ENCODE measurements at regions not wholly inside any gene's neighbourhood (a gene's known extent, or its start where the extent isn't known, plus 50 kb on each side); places are given as distances from the start of the nearest gene placed in this dataset.

DNA sequence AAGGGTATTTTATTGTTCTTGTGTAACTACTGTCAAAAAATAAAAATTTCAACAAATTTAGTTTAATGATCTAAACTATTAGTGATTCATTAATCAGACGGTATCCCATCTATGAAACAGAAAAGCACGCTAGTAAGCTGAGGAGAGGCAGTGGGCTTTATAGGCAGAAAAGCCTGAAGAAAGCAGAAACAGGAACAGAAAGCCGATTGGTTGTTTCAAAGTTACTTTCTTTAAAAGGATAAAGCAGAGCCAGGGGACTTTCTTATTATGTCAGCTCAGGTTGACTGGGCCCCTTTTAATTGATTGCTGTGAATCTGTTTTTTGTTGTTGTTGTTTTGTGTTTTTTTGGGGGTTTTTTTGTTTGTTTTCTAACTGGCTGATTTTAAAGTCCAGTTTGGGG is 105.5 kb downstream of the TES start (continued):
- TF ChIP-seq TOE1 (IDR thresholded peaks at IDR 0.05; ENCODE audit: borderline replicate concordance) = no peak
- TF ChIP-seq TOE1 (CRISPR knock-in tag; IDR thresholded peaks at IDR 0.05; ENCODE audit: borderline replicate concordance, low read depth) = no peak
- TF ChIP-seq CBX3 (IDR thresholded peaks at IDR 0.05; ENCODE audit: borderline replicate concordance in 1 of 2, low read length in 2 of 2) = no peak
- TF ChIP-seq SMARCE1 (IDR thresholded peaks at IDR 0.05) = no peak
- no peak for TF ChIP-seq SRSF7 (optimal IDR thresholded peaks at IDR 0.05; ENCODE audit: low read depth, low read length)

DNA sequence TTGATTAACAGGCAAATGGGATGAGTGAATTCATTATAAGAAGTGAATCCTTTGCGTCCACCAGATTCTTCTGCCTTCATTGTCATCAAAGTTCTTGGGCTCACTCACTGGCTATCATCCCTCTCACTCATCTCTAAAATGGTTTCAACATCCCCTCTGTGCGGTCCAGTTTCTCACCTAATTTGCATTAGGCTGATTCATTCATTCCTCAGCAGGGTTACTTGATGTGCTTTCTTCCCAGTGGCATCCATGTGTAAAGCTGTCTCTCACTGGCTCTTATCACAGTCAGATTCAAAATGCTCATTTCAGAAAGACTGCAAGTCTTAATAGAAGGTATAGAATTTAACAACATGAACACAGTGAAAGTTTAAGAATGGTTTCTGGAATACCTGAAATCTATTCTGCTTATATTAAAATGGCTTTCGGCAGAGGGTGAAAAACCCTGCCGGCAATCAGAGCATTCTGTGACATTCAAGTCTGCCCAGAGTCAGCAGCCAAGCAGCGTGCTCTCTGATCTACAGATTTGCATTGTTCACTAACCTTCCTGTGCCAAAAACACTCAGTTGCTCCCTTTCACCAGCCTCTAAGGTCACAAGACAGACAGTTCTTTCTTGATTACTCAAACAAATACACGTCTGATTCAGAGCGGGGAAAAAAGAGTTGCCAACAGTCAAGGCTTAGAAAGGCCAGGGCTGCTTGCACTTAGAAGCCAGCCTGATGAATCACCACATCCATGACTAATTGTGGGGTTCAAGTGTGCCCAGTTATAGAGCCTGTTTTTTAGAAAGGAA is 106.7 kb downstream of the TES start:
- ChIA-PET POLR2A (interaction anchor here (0.7 kb wide), 1 partner anchor 85 kb away, joined by 3 read pairs; no protein-coding TSS in a partner anchor), CTCF (ENCODE audit: low intra/inter-chr PET ratio) (no interaction called here)
- Histone ChIP-seq H4K20me1 (replicated peaks; ENCODE audit: control insufficient read depth, insufficient read depth, low read length) (no peaks in the 10 kb centered on the region), H3K27me3 (ENCODE audit: control insufficient read depth in 2 of 2, insufficient read depth in 2 of 2, low read length in 2 of 2) (peaks cover 5 to 9% of the 10 kb centered on the region in 2 experiments; a peak in 2 of 5 replicates), H3K4me3 (no peak overlapping the region), H3K36me3 (ENCODE audit: control insufficient read depth, insufficient read depth, low read length) (no peaks in the 10 kb centered on the region), H3K4me2 (ENCODE audit: insufficient read depth, low read length) (no peak overlapping the region), H3K9me1 (ENCODE audit: control insufficient read depth, insufficient read depth, low read length) (no peaks in the 10 kb centered on the region), H3K4me1 (replicated peaks in 1 of 2; ENCODE audit: control insufficient read depth in 2 of 2, insufficient read depth in 2 of 2, low read length in 2 of 2) (no peaks in the 10 kb centered on the region), H3K9ac (ENCODE audit: insufficient read depth in 1 of 2, low read depth in 2 of 2, low read length in 2 of 2) (no peak overlapping the region), H3K27ac (ENCODE audit: extremely low read depth, low read depth, low read length) (no peak overlapping the region), H2AFZ (ENCODE audit: low read depth, low read length) (no peak overlapping the region), H3K79me2 (ENCODE audit: control insufficient read depth, insufficient read depth, low read length) (no peaks in the 10 kb centered on the region), H3K9me3 (replicated peaks; ENCODE audit: control insufficient read depth, insufficient read depth, low read depth, low read length) (no peaks in the 10 kb centered on the region)
- WGBS (ENCODE audit: insufficient coverage, low coverage, missing lambda C conversion rate) = 12% methylated on average over 7 of the region's 7 CpGs
- in situ Hi-C loops (cut with MboI) = no loop called here
- ATAC-seq = no peak
- TF ChIP-seq, protein P1, sequence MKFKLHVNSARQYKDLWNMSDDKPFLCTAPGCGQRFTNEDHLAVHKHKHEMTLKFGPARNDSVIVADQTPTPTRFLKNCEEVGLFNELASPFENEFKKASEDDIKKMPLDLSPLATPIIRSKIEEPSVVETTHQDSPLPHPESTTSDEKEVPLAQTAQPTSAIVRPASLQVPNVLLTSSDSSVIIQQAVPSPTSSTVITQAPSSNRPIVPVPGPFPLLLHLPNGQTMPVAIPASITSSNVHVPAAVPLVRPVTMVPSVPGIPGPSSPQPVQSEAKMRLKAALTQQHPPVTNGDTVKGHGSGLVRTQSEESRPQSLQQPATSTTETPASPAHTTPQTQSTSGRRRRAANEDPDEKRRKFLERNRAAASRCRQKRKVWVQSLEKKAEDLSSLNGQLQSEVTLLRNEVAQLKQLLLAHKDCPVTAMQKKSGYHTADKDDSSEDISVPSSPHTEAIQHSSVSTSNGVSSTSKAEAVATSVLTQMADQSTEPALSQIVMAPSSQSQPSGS (CRISPR knock-in tag; IDR thresholded peaks at IDR 0.05) = no peak
- TF ChIP-seq RBM17 (IDR thresholded peaks at IDR 0.05; ENCODE audit: borderline replicate concordance, low read depth, low read length) = no peak
- no peak for TF ChIP-seq ZBTB17 (CRISPR knock-in tag; IDR thresholded peaks at IDR 0.05)
- TF ChIP-seq ZNF586 (CRISPR knock-in tag; conservative IDR thresholded peaks at IDR 0.05) = no peak
- TF ChIP-seq ZKSCAN3 (CRISPR knock-in tag; IDR thresholded peaks at IDR 0.05) = no peak
- TF ChIP-seq BDP1 (IDR thresholded peaks at IDR 0.05; ENCODE audit: insufficient read depth, insufficient read length) = no peak
- TF ChIP-seq ELF4 (CRISPR knock-in tag; IDR thresholded peaks at IDR 0.05) = no peak
- TF ChIP-seq ZFP30 (CRISPR knock-in tag; IDR thresholded peaks at IDR 0.05; ENCODE audit: borderline replicate concordance) = no peak
- no peak for TF ChIP-seq FIP1L1 (IDR thresholded peaks at IDR 0.05; ENCODE audit: low read depth, low read length, poor library complexity, severe bottlenecking)
- TF ChIP-seq TGIF2 (CRISPR knock-in tag; IDR thresholded peaks at IDR 0.05) = no peak
- no peak for TF ChIP-seq EHMT2 (IDR thresholded peaks at IDR 0.05)
- no peak for TF ChIP-seq RAD21 (CRISPR knock-in tag; conservative IDR thresholded peaks at IDR 0.05 in 1 of 2, IDR thresholded peaks at IDR 0.05 in 1 of 2)
- TF ChIP-seq KHSRP (IDR thresholded peaks at IDR 0.05) = no peak
- no peak for TF ChIP-seq STAT5A (IDR thresholded peaks at IDR 0.05; ENCODE audit: borderline replicate concordance, low read length)
- no peak for TF ChIP-seq ZNF12 (CRISPR knock-in tag; IDR thresholded peaks at IDR 0.05)
- no peak for TF ChIP-seq FOXA3 (CRISPR knock-in tag; conservative IDR thresholded peaks at IDR 0.05 in 1 of 2, IDR thresholded peaks at IDR 0.05 in 1 of 2)
- TF ChIP-seq BCL6 (CRISPR knock-in tag; IDR thresholded peaks at IDR 0.05) = no peak
- no peak for TF ChIP-seq RFX7 (CRISPR knock-in tag; IDR thresholded peaks at IDR 0.05)
- DNase-seq (ENCODE audit: extremely low read depth in 1 of 4, low spot score in 3 of 4) = no peak
- intact Hi-C loops (cut with micrococcal nuclease) = no loop called here
- no peak for FAIRE-seq
- no TSS peak for BruUV-seq (replicated peaks)

All from K562 (cell line).